Glutamatergic neuron (in vitro differentiated cells): ENCODE measurements at regions not wholly inside any gene's neighbourhood (a gene's known extent, or its start where the extent isn't known, plus 50 kb on each side); places are given as distances from the start of the nearest gene placed in this dataset.

Source experiments
- DNase-seq: peaks from one replicate; pipeline ENCODE4 v3.0.0; 2022
- H3K27ac Mint-ChIP-seq: one replicate; pipeline ENCODE4 v1.8.0; 2020; ENCODE audit warnings: mild to moderate bottlenecking, mixed read lengths, inconsistent platforms; ENCODE audit not compliant: unreplicated experiment
- H3K27me3 Mint-ChIP-seq: one replicate; pipeline ENCODE4 v1.8.0; 2020; ENCODE audit warnings: mild to moderate bottlenecking, moderate library complexity, mixed read lengths, inconsistent platforms; ENCODE audit not compliant: unreplicated experiment
- H3K36me3 Mint-ChIP-seq: one replicate; pipeline ENCODE4 v1.8.0; 2020; ENCODE audit warnings: mild to moderate bottlenecking, mixed read lengths, inconsistent platforms; ENCODE audit not compliant: unreplicated experiment
- H3K4me1 Mint-ChIP-seq: one replicate; pipeline ENCODE4 v1.8.0; 2020; ENCODE audit warnings: mild to moderate bottlenecking, low read depth, mixed read lengths, inconsistent platforms; ENCODE audit not compliant: unreplicated experiment
- H3K4me3 Mint-ChIP-seq: one replicate; pipeline ENCODE4 v1.8.0; 2020; ENCODE audit warnings: mild to moderate bottlenecking, mixed read lengths, inconsistent platforms; ENCODE audit not compliant: unreplicated experiment
- H3K9me3 Mint-ChIP-seq: one replicate; pipeline ENCODE4 v1.8.0; 2020; ENCODE audit warnings: mild to moderate bottlenecking, moderate library complexity, mixed read lengths, inconsistent platforms; ENCODE audit not compliant: unreplicated experiment
- CTCF ChIP-seq: fragments of 200-600 bp; sonication (generic); IDR thresholded peaks from one replicate; pipeline ENCODE4 v1.5.0; 2021; ENCODE audit not compliant: partially characterized antibody, unreplicated experiment

- Mint-ChIP-seq H3K36me3 (no peaks in the 10 kb centered on the region), H3K4me1 (peaks cover 39% of the 10 kb centered on the region), H3K9me3 (peaks cover 12% of the 10 kb centered on the region), H3K27me3 (peaks cover 6% of the 10 kb centered on the region), H3K27ac (peak overlapping the region; percentile 72), H3K4me3 (peak overlapping the region; percentile 63)
- TF ChIP-seq CTCF, result no peak
- no peak for DNase-seq
These were observed 195.7 kb upstream of the POT1 start for GRCh38 chr7:125125315-125125714.

- H3K4me3 Mint-ChIP-seq, result no peak overlapping the region
- DNase-seq, result no peak
- H3K27me3 Mint-ChIP-seq, result peaks cover 6% of the 10 kb centered on the region
- peaks cover 12% of the 10 kb centered on the region for H3K9me3 Mint-ChIP-seq
- H3K36me3 Mint-ChIP-seq, result peaks cover 3% of the 10 kb centered on the region
- peaks cover 31% of the 10 kb centered on the region for H3K4me1 Mint-ChIP-seq
- H3K27ac Mint-ChIP-seq, result no peak overlapping the region
- TF ChIP-seq CTCF, result no peak
These were observed 192.5 kb upstream of the POT1 start for GRCh38 chr7:125122173-125122572.

DNA sequence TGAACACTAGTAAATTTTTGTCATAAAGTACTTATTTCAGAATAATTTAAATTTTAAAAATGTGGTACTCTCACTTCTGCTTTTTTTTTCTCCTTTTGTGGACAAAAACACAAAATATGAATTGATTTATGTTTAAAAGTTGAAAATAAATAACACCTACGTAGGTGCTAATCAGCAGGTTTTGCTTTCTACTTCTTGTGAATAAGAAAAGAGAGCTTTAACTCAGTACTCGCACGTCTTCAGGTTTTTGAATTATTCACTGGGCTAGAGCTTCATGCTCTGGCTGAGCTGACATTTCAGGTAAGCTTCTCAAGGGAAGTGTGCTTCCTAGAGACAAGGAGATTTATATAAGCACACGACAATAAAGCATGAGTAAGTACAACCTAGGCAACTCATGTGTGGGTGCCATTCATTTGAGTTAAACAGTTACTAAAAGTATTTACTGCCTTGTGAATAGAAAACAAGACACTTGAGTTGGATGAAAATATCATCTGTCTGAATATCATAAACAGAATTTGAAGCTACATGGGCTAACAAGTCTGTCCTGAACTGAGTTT lies 190.0 kb upstream of the POT1 start:
- peaks cover under 1% of the 10 kb centered on the region for H3K27me3 Mint-ChIP-seq
- peaks cover under 1% of the 10 kb centered on the region for H3K9me3 Mint-ChIP-seq
- no peak overlapping the region for H3K4me3 Mint-ChIP-seq
- H3K36me3 Mint-ChIP-seq, result peaks cover 3% of the 10 kb centered on the region
- peaks cover 8% of the 10 kb centered on the region for H3K4me1 Mint-ChIP-seq
- no peak for TF ChIP-seq CTCF
- no peak for DNase-seq
- H3K27ac Mint-ChIP-seq, result no peak overlapping the region

GRCh38 chr7:125118444-125118843 lies 188.8 kb upstream of the POT1 start:
- H3K27ac Mint-ChIP-seq, result no peak overlapping the region
- peaks cover 3% of the 10 kb centered on the region for H3K4me1 Mint-ChIP-seq
- no peak for DNase-seq
- peaks cover 3% of the 10 kb centered on the region for H3K36me3 Mint-ChIP-seq
- TF ChIP-seq CTCF, result no peak
- no peaks in the 10 kb centered on the region for H3K9me3 Mint-ChIP-seq
- no peak overlapping the region for H3K4me3 Mint-ChIP-seq
- no peaks in the 10 kb centered on the region for H3K27me3 Mint-ChIP-seq

DNA sequence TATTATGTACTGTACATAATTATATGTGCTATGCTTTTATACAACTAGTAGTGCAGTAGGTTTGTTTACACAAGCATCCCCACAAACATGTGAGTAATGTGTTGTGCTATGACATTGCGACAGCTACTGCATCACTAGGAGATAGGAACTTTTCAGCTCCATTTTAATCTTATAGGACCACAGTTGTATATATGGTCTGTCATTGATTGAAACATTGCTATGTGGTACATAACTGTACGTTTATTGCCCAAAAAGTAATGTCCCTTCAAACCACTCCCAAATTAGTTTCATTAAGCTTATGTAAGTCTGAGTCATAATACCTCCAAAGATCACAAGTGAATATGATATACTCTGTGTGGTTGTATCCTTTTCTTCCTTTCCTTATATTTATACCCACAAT lies 183.2 kb upstream of the POT1 start:
- no peaks in the 10 kb centered on the region for H3K4me1 Mint-ChIP-seq
- H3K4me3 Mint-ChIP-seq, result no peak overlapping the region
- TF ChIP-seq CTCF, result no peak
- DNase-seq, result no peak
- peaks cover 7% of the 10 kb centered on the region for H3K9me3 Mint-ChIP-seq
- H3K36me3 Mint-ChIP-seq, result peaks cover 5% of the 10 kb centered on the region
- H3K27me3 Mint-ChIP-seq, result no peaks in the 10 kb centered on the region
- H3K27ac Mint-ChIP-seq, result no peak overlapping the region
